ENCODE measurements at regions not wholly inside any gene's neighbourhood (a gene's known extent, or its start where the extent isn't known, plus 50 kb on each side); places are given as distances from the start of the nearest gene placed in this dataset.

DNA sequence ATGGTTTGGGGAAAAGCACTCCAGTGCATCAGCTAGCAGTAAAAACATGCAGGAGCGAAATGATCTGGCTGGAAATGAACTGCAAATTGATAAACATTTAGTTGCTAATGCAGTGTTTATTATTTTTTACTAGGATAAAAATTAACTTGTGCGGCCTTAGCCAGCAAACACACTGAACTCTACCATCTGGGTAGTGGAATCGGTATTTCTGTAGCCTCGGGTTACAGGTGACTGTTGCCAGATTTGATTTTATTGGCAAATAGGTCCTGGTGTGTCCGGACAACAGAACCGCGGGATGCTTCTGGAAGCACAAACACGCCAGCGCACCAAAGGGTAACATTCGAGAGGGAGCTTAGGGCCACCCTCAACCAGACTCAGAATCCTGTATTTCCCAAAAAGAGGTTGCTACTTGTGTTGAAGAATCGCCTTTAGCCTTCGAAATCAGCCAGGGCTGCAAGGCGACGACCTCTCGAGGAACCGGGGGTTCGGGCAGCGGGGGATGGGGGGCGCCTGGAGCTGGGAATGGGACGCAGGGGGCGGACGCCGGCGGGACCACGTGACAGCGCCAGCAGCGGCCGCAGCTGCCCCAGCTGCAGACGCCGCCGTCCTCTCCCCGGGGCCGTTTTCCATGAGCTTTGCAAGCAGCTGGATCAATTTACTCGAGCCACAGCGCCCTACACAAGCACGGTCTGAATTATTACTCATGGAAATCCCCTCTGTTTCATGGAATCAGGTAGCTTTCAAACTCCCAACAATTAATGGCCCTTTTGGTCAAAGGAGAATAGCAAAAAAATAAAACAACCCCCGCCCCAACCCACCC is 158.8 kb downstream of the TOMM20 start:
- peak; percentile 56 for DNase-seq
- Mint-ChIP-seq H3K27ac (peak overlapping the region; percentile 97), H3K4me3 (peak overlapping the region; percentile 80), H3K27me3 (ENCODE audit: insufficient read depth) (no peaks in the 10 kb centered on the region; the same call in 1 of the 2 replicates), H3K36me3 (ENCODE audit: low read depth) (no peaks in the 10 kb centered on the region), H3K4me1 (ENCODE audit: low read depth) (peaks cover 62% of the 10 kb centered on the region), H3K9me3 (no peaks in the 10 kb centered on the region)
- TF ChIP-seq, protein P1, sequence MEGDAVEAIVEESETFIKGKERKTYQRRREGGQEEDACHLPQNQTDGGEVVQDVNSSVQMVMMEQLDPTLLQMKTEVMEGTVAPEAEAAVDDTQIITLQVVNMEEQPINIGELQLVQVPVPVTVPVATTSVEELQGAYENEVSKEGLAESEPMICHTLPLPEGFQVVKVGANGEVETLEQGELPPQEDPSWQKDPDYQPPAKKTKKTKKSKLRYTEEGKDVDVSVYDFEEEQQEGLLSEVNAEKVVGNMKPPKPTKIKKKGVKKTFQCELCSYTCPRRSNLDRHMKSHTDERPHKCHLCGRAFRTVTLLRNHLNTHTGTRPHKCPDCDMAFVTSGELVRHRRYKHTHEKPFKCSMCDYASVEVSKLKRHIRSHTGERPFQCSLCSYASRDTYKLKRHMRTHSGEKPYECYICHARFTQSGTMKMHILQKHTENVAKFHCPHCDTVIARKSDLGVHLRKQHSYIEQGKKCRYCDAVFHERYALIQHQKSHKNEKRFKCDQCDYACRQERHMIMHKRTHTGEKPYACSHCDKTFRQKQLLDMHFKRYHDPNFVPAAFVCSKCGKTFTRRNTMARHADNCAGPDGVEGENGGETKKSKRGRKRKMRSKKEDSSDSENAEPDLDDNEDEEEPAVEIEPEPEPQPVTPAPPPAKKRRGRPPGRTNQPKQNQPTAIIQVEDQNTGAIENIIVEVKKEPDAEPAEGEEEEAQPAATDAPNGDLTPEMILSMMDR (IDR thresholded peaks at IDR 0.05): no peak; the same call in none of the 2 replicates

DNA sequence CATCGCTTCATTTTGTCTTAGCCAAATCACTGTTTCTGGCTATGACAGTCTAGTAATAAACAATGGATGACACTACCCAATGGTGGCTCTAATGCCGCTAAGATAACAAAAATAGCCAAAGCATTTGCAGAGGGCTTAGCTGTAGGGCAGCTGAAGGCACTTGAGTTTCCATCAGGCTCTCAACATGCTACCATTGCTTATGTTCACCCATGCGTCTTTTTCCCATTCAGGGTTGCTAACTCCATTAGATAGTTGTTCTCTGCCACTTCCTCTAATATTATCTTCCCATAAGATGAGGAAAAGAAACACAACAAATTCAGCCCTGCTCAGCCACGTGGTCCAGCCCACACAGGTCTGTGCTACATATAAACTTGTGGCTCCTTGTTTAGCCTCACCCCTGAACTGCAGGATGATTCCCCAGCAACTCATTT is 159.6 kb downstream of the TOMM20 start:
- TF ChIP-seq, protein P1 (IDR thresholded peaks at IDR 0.05): no peak
- H3K36me3 Mint-ChIP-seq (ENCODE audit: low read depth): no peaks in the 10 kb centered on the region
- peaks cover 62% of the 10 kb centered on the region for H3K4me1 Mint-ChIP-seq (ENCODE audit: low read depth)
- H3K9me3 Mint-ChIP-seq: no peaks in the 10 kb centered on the region
- DNase-seq: no peak
- H3K27me3 Mint-ChIP-seq (ENCODE audit: insufficient read depth): no peaks in the 10 kb centered on the region; the same call in 1 of the 2 replicates
- H3K4me3 Mint-ChIP-seq: peak overlapping the region; percentile 80
- peak overlapping the region; percentile 97 for H3K27ac Mint-ChIP-seq

DNA sequence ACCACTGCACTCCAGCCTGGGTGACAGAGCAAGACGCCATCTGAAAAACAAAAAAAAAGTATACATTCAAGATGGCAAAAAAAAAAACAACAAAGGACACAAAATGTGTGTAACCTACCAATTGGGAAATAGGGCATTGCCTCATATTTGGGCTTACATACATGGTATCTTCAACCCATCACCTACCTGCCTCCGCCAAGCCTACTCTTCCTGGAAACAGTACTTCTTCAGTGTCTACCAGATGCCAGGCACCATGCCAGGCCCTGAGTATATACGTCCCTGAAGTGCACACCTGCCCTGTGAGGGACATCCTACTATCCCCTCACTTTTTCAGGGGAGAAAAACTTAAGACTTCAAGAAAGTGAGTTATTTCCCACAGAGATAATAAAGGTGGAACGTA is 160.2 kb downstream of the TOMM20 start:
- Mint-ChIP-seq H3K4me1 (ENCODE audit: low read depth) (peaks cover 68% of the 10 kb centered on the region), H3K27ac (peak overlapping the region; percentile 29; the same call in 1 of the 2 replicates), H3K27me3 (ENCODE audit: insufficient read depth) (no peaks in the 10 kb centered on the region; the same call in 1 of the 2 replicates), H3K9me3 (no peaks in the 10 kb centered on the region), H3K4me3 (no peak overlapping the region), H3K36me3 (ENCODE audit: low read depth) (no peaks in the 10 kb centered on the region)
- DNase-seq: no peak
- TF ChIP-seq, protein P1 (IDR thresholded peaks at IDR 0.05): no peak

DNA sequence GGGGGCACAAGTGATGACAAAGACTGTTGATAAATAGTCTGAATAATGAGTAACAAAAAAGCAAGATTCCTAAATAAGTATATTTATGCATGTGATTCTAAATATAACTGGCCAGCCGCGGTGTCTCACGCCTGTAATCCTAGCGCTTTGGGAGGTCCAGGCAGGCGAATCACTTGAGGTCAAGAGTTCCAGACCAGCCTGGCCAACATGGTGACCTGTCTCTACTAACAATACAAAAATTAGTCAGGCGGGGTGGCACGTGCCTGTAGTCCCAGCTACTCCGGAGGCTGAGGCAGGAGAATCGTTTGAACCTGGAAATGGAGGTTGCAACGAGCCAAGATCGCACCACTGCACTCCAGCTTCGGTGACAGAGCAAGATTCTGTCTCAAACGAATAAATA is 161.5 kb downstream of the TOMM20 start:
- Mint-ChIP-seq H3K4me1 (ENCODE audit: low read depth) (peaks cover 77% of the 10 kb centered on the region), H3K4me3 (no peak overlapping the region), H3K27ac (no peak overlapping the region; the same call in 1 of the 2 replicates), H3K36me3 (ENCODE audit: low read depth) (no peaks in the 10 kb centered on the region), H3K9me3 (no peaks in the 10 kb centered on the region), H3K27me3 (ENCODE audit: insufficient read depth) (no peaks in the 10 kb centered on the region; the same call in 1 of the 2 replicates)
- TF ChIP-seq, protein P1 (IDR thresholded peaks at IDR 0.05): no peak
- no peak for DNase-seq

DNA sequence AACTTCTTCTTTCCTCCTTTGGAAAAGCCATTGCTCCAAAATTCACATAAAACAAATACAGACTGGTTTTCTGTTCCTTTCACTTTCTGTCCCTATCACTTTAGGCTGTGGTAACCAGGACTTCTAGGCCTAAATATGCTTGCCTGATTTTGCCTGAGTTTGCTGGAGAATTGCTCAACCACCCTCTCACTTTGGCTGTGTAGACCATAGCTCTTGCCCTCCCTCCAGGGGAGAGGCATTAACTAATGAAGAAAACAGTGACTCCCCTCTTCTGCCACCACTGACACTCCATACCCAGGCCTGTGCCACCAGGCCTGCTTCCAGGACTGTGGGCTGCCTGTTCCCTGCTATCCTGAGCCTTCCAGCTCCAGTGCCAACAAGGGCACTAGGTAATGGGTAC is 163.5 kb downstream of the TOMM20 start:
- Mint-ChIP-seq H3K4me1 (ENCODE audit: low read depth) (peaks cover 75% of the 10 kb centered on the region), H3K36me3 (ENCODE audit: low read depth) (no peaks in the 10 kb centered on the region), H3K27ac (peak overlapping the region; percentile 44), H3K9me3 (no peaks in the 10 kb centered on the region), H3K27me3 (ENCODE audit: insufficient read depth) (no peaks in the 10 kb centered on the region; the same call in 1 of the 2 replicates), H3K4me3 (no peak overlapping the region)
- no peak for DNase-seq
- TF ChIP-seq, protein P1 (IDR thresholded peaks at IDR 0.05): no peak
